HCT116 (cell line): ENCODE measurements at regions not wholly inside any gene's neighbourhood (a gene's known extent, or its start where the extent isn't known, plus 50 kb on each side); places are given as distances from the start of the nearest gene placed in this dataset.

Source experiments
- ATAC-seq: fragments of 200-7000 bp; cut with Tn5 transposase; 2 replicates; pipeline ENCODE4 v1.9.1; 2020; ENCODE audit warnings: mild to moderate bottlenecking, moderate library complexity
- BruUV-seq: library from RNA; stranded (reverse); fragments of 400-500 nt; replicated peaks from 2 replicates; lab custom pipeline; 2021; lab: Mats Ljungman, UMichigan
- CTCF ChIA-PET: fragments of 300-600 bp; sonication (Branson Sonifier 250); formaldehyde crosslinking; loops from one replicate; lab custom pipeline; 2021; ENCODE audit warnings: antibody characterized with exemption; lab: Charles Lee
- POLR2A ChIA-PET: fragments of 300-600, 350-600 bp; sonication (Branson Sonifier 250); formaldehyde crosslinking; loops from one replicate; lab custom pipeline; 2021; ENCODE audit warnings: antibody characterized with exemption; lab: Charles Lee
- RAD21 ChIA-PET, 2 experiments: fragments of 300-600 bp; sonication (Branson Sonifier 250); formaldehyde crosslinking; loops; one replicate each; lab custom pipeline; 2023; ENCODE audit warnings: low total read pairs in 2 of 2; ENCODE audit not compliant: uncharacterized antibody in 2 of 2, unreplicated experiment in 2 of 2, low non-redundant PET in 1 of 2; lab: Charles Lee
- DNase-seq: peaks from one replicate; pipeline ENCODE4 v3.0.0-alpha.2; 2010; ENCODE audit warnings: low read depth, low spot score
- H2AFZ ChIP-seq: fragments of 200-600 bp; shearing (Covaris generic), sonication (generic); 2 replicates; pipeline ENCODE4 v1.6.1; 2017; ENCODE audit warnings: low read depth, mixed run types, mixed read lengths, antibody characterized with exemption, low read length; ENCODE audit not compliant: poor library complexity, severe bottlenecking
- H3K27ac ChIP-seq: 2 replicates; pipeline ENCODE4 v1.5.1; 2012; ENCODE audit warnings: low read depth, low read length
- H3K27me3 ChIP-seq: fragments of 200-600 bp; sonication (generic); 2 replicates; pipeline ENCODE4 v1.6.1; 2016; ENCODE audit warnings: mixed run types, low read length, mixed read lengths; ENCODE audit not compliant: insufficient read depth
- H3K36me3 ChIP-seq, 2 experiments: fragments of 200-500 bp in 1 of 2; fragments of 200-600 bp in 1 of 2; sonication (Bioruptor generic) in 1 of 2; sonication (generic) in 1 of 2; 2 replicates each; pipeline versions ENCODE4 v1.5.1 to v1.6.1; 2014 to 2016; ENCODE audit warnings: low read length in 2 of 2, inconsistent platforms in 1 of 2, mixed read lengths in 1 of 2, mixed run types in 1 of 2; ENCODE audit not compliant: insufficient read depth in 2 of 2, control insufficient read depth in 1 of 2
- H3K4me1 ChIP-seq, 2 experiments: fragments of 200-600 bp in 1 of 2; sonication (generic) in 1 of 2; 2 replicates each; pipeline versions ENCODE4 v1.5.1 to v1.6.1; 2012 to 2017; ENCODE audit warnings: low read length in 2 of 2, inconsistent platforms in 1 of 2, mild to moderate bottlenecking in 1 of 2, mixed read lengths in 1 of 2, mixed run types in 1 of 2, moderate library complexity in 1 of 2; ENCODE audit not compliant: insufficient read depth in 2 of 2, control insufficient read depth in 1 of 2
- H3K4me2 ChIP-seq: fragments of 200-600 bp; sonication (generic); 2 replicates; pipeline ENCODE4 v1.6.1; 2017; ENCODE audit warnings: mixed run types, low read length, mixed read lengths
- H3K4me3 ChIP-seq, 2 experiments: fragments of 200-600 bp in 1 of 2; sonication (generic) in 1 of 2; replicated peaks in 1 of 2; 2 replicates each; pipeline ENCODE4 v1.5.1; 2011 to 2016; ENCODE audit warnings: low read length in 2 of 2, control low read depth in 1 of 2, low read depth in 1 of 2, mild to moderate bottlenecking in 1 of 2, mixed read lengths in 1 of 2, mixed run types in 1 of 2
- H3K79me2 ChIP-seq: fragments of 200-600 bp; sonication (generic); 2 replicates; pipeline ENCODE4 v1.6.1; 2017; ENCODE audit warnings: mild to moderate bottlenecking, mixed run types, low read length, moderate library complexity, mixed read lengths; ENCODE audit not compliant: insufficient read depth
- H3K9ac ChIP-seq: fragments of 200-600 bp; sonication (generic); 2 replicates; pipeline ENCODE4 v1.6.1; 2016; ENCODE audit warnings: low read length, mixed read lengths
- H3K9me2 ChIP-seq: fragments of 200-600 bp; sonication (generic), shearing (Covaris generic); 2 replicates; pipeline ENCODE4 v1.6.1; 2017; ENCODE audit warnings: mixed run types, mild to moderate bottlenecking, moderate library complexity; ENCODE audit not compliant: insufficient read depth
- H3K9me3 ChIP-seq, 2 experiments: fragments of 200-500 bp in 1 of 2; fragments of 200-600 bp in 1 of 2; sonication (Bioruptor generic) in 1 of 2; sonication (generic) in 1 of 2; 2 replicates each; pipeline ENCODE4 v1.6.1; 2014 to 2017; ENCODE audit warnings: low read length in 2 of 2, mixed read lengths in 2 of 2, inconsistent platforms in 1 of 2, low read depth in 1 of 2, mild to moderate bottlenecking in 1 of 2, mixed run types in 1 of 2, moderate library complexity in 1 of 2; ENCODE audit not compliant: control insufficient read depth in 1 of 2, insufficient read depth in 1 of 2
- H4K20me1 ChIP-seq: fragments of 200-600 bp; sonication (generic), shearing (Covaris generic); 2 replicates; pipeline ENCODE4 v1.6.1; 2017; ENCODE audit warnings: mixed run types, mild to moderate bottlenecking, moderate library complexity; ENCODE audit not compliant: insufficient read depth
- CEBPB ChIP-seq: IDR thresholded peaks from 2 replicates; pipeline ENCODE4 v1.6.1; 2012; ENCODE audit warnings: low read depth
- JUND ChIP-seq: IDR thresholded peaks from 2 replicates; pipeline ENCODE4 v1.6.1; 2012
- MAX ChIP-seq: IDR thresholded peaks from 2 replicates; pipeline ENCODE4 v1.6.1; 2012
- POLR2AphosphoS5 ChIP-seq: IDR thresholded peaks from 2 replicates; pipeline ENCODE4 v1.6.1; 2011; ENCODE audit warnings: mild to moderate bottlenecking, low read depth, low read length, moderate library complexity
- RAD21 ChIP-seq: IDR thresholded peaks from 2 replicates; pipeline ENCODE4 v1.6.1; 2012; ENCODE audit warnings: low read depth, mild to moderate bottlenecking
- intact Hi-C: fragments of 100-400 bp; cut with micrococcal nuclease; formaldehyde crosslinking; loops from 2 replicates; pipeline ENCODE4 v1.10.0; 2022

- TF ChIP-seq JUND (no peak), CEBPB (no peak)
- no peaks in the 10 kb centered on the region for H3K36me3 ChIP-seq
- no peaks in the 10 kb centered on the region for H3K9me2 ChIP-seq
- no peaks in the 10 kb centered on the region; a peak in 1 of 4 replicates for H3K9me3 ChIP-seq
- no peak overlapping the region for H3K4me2 ChIP-seq
- no peak overlapping the region for H2AFZ ChIP-seq
- CTCF ChIA-PET: no interaction called here
- H3K79me2 ChIP-seq: no peaks in the 10 kb centered on the region
- H4K20me1 ChIP-seq: no peaks in the 10 kb centered on the region
- POLR2A ChIA-PET: no interaction called here
- RAD21 ChIA-PET: no interaction called here
- no peaks in the 10 kb centered on the region for H3K27me3 ChIP-seq
- BruUV-seq: no TSS peak
- H3K27ac ChIP-seq: no peak overlapping the region
- no peak overlapping the region for H3K9ac ChIP-seq
- H3K4me3 ChIP-seq: no peak overlapping the region
- ATAC-seq: no peak
- no peak for DNase-seq
- no peaks in the 10 kb centered on the region for H3K4me1 ChIP-seq
- intact Hi-C loops: no loop called here
These were observed 128.1 kb upstream of the CCL2 start for GRCh38 chr17:34126965-34127364.

GRCh38 chr17:34130544-34130943, 124.5 kb upstream of the CCL2 start:
- no peak overlapping the region for H3K4me3 ChIP-seq
- CTCF ChIA-PET: no interaction called here

More at GRCh38 chr17:34130544-34130943, 124.5 kb upstream of the CCL2 start:
- H3K27me3 ChIP-seq: no peaks in the 10 kb centered on the region
- intact Hi-C loops: no loop called here
- ATAC-seq: no peak
- no peaks in the 10 kb centered on the region for H3K36me3 ChIP-seq
- no peak overlapping the region for H2AFZ ChIP-seq
- ChIA-PET POLR2A (no interaction called here), RAD21 (no interaction called here)
- no peak for DNase-seq
- no peak overlapping the region for H3K4me2 ChIP-seq
- H3K79me2 ChIP-seq: no peaks in the 10 kb centered on the region
- H3K9ac ChIP-seq: no peak overlapping the region
- no peaks in the 10 kb centered on the region; a peak in 1 of 4 replicates for H3K9me3 ChIP-seq
- H3K9me2 ChIP-seq: no peaks in the 10 kb centered on the region
- BruUV-seq: no TSS peak
- no peaks in the 10 kb centered on the region for H3K4me1 ChIP-seq
- TF ChIP-seq RAD21 (no peak), MAX (no peak), POLR2AphosphoS5 (no peak)
- H4K20me1 ChIP-seq: no peaks in the 10 kb centered on the region
- H3K27ac ChIP-seq: no peak overlapping the region
